Iris pigment epithelial cell (primary cell): ENCODE measurements at regions not wholly inside any gene's neighbourhood (a gene's known extent, or its start where the extent isn't known, plus 50 kb on each side); places are given as distances from the start of the nearest gene placed in this dataset.
A peak's percentile ranks its signal among the peaks of the same experiment; 100 is the strongest.

Source experiments
- DNase-seq: peaks from one replicate; pipeline ENCODE4 v3.0.0-alpha.2; 2011; ENCODE audit warnings: low read depth

DNA sequence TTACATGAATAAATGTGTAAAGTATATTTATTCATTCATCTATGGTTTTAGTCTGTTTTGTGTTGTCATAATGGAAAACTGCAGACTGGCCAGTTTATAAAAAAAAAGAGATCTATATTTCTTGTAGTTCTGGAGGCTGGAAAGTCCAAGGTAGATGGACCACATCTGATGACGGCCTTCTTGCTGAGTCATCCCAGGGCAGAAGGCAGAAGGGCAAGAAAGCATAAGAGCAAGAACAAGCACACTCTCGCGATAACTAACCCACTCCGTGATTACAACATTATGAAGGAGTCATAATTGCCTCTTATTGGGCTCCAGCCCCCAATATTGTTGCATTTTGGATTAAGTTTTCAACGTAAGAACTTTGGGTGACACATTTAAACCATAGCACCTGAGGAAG, 180.4 kb upstream of the DAB2 start:
- DNase-seq: no peak

DNA sequence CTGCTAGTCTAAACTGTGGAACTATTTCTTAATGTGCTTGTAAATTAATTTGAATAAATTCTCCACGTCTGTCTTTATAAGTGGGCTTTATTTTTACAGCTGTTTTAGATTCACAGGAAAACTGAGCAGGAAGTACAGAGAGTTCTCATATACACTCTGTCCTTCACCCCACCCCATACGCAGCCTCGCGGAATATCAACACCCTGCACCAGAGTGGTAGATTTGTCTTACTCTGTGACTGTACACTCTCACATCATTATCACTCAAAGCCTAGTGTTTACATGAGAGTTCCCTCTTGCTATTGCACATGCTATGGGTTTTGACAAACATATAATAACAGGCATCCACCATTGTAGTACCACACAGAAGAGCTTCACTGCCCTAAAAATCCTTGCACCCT, 179.7 kb upstream of the DAB2 start:
- DNase-seq: peak; percentile 63

DNA sequence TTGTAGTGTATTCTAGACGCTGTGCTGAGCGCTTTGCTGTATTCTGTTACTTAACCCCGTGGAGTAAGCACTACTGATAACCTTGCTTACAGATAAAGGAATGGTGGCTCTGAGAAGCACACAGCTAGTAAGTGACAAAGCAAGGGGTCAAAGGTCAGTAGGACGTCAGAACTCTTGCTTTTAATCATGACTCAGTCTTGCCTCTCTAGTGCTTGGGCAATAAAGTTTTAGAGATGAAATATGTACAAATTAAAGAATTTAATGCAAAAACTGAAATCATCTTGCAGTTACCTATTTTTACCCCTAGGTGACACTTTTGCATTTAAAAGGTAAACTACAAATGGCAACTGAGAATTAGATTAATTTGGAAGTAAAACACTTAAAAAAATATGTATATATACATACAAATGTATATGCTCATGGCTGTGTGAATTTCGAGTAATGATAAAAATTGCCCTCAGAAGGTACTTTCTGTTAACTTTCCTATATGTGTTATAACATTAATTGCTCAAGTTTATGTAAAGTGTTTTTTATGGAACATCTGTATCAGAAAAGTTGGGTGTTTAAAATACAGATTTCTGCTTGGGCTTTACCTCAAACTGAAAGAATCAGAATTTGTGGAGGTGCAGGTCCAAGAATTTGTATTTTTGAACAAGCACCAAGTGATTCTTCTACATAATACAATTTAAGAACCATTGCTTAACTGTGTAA, 175.1 kb upstream of the DAB2 start:
- DNase-seq: peak; percentile 90

DNA sequence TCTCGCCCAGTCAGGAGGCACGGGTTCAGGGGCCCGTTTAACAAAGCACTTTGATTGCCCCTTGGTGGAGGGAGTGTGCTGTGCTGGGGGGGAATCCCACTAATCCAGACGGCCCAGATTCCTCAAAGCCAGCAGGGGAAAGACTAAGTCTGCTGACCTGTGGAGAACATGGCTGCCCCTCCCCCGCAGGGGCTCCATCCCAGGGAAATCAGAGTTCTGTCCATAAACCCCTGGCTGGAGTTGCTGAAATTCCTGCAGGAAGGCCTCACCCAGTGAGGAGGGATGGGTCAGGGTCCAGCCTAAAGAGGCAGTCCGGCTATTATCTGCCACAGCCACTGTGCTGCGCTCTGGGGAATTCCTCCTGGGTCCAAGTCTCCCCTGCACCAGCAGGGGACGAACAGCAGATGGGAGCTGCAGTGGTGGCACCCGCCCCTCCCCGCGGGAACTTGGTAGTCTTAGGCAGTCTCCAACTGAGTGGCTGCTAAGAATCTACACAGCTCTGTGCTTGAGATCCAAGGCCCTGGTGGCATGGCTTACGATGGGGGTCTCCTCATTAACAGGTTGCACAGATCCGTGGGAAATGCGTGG, 174.0 kb upstream of the DAB2 start:
- DNase-seq: no peak

DNA sequence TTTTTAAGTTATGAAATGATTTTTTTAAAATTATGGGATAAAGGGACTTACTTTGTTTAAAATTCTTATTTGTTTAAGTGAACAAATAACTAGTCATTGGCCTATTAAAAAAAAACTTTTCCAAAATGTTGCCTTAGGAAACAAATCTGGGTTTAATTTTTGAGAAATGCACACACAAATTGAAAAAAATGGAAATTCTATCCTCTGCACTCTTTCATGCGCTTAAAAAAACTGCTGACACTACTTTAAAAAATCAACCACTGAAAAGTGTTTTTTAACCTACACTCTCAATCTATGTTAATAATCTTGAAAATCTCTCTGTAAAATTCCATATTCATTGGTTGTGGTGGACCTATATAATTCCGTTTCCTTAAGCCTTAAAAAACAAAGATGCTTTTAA, 163.4 kb upstream of the DAB2 start:
- DNase-seq: no peak

DNA sequence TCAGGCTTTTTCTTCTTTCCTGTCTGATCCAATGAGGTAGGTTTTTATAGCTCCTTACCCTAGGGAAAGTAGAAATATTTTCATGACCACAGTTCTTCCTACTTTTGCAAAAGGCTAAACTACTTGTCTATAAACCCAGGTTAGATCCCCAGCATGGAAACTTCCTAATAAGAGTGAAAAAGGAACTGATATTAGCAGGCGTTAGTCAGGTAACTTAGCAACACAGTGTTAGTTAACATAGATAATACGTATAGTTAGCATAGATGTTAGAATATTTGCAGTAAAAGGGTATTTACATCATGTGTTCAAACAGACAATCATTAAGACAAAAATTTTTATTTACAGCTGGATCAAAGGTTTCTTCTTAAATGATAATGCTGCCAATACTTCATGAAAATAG, 162.9 kb upstream of the DAB2 start:
- no peak for DNase-seq

DNA sequence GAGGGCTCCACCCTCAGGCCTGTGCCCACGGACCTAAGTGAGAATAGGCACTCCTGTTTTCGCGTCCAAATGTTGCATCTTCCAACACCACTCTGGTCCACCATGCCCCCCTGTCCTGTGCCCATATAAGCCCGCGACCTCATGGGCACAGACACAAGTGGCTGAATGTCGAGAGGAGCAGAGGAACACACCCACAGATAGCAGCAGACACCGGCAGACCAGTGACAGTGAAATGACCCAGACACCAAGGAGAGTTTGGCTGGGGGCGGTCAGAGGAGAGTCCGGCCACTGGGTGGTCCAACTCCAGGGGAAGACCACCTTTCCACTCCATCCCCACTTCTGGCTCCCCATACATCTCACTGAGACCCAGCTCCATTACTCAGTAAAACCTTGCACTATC, 161.4 kb upstream of the DAB2 start:
- no peak for DNase-seq

DNA sequence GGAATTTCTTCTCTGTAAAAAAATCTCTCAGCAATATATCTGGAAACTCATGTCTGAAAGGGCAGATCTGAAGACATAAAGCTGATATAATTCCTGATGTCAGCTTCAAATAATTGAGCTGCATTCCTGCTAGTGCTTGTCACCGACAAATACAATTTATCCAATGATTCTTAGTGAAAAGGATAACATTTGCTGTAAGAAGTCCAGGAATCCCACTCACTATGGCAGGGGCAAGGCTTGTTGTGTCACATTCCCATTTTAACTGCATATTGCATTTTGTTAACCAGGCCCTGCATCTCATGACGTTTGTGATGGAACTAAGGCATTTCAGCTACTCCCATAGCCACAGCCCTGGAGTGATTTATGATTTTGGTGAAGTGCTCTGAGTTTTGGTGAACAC, 160.1 kb upstream of the DAB2 start:
- DNase-seq: peak; percentile 56

DNA sequence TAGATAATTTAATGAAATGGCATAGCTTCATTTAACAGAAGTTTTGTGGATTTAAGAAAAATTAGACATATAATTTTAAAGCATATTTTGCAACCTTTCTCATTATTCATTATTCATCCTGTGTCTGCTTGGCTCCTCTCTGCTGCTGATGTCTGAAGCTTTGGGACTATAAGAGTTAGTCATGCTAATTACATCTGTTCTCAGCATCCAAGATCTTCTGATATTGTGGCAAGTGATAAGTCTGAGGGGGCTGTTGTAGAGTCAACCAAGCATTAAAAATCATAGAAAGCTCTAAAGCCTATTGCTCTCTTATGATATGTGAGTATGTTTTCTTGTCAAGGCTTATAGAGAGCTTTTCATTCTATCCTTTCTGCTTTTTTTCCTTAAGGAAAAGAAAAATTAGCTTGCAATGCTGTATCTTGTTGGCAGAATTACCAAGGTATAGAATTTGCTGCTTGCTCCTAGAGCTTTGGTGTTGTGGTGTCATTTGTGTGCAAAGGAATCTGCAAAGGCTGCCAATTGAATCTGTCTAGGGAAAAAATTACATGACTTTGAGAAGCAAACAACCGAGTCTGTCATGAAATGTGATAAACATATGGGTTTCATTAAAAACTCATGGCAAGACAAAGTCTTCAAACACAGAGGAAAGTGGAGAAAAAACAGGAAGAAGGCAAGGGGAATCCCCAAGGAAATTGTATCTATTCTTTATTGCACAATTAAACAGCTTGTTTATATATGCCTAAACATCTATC, 156.1 kb upstream of the DAB2 start:
- DNase-seq: peak; percentile 76

DNA sequence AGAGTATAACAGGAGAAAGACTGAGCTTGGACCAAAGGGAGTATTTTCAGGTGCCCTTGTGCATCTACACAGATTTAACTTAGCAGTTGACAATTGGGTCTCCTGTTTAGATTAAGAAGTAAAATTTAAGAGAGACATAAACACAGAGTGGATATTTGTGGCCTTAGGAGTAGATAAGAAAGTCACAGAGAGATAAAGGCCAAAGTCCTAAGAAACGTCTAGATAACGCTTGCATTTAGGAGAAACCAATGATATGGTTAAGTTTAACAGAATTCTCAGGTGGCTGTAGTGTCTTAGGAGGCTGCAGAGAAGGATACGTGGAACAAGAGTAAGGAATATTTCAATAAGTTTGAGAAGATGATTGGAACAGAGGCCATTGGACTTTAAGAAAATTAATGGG, 155.0 kb upstream of the DAB2 start:
- no peak for DNase-seq

DNA sequence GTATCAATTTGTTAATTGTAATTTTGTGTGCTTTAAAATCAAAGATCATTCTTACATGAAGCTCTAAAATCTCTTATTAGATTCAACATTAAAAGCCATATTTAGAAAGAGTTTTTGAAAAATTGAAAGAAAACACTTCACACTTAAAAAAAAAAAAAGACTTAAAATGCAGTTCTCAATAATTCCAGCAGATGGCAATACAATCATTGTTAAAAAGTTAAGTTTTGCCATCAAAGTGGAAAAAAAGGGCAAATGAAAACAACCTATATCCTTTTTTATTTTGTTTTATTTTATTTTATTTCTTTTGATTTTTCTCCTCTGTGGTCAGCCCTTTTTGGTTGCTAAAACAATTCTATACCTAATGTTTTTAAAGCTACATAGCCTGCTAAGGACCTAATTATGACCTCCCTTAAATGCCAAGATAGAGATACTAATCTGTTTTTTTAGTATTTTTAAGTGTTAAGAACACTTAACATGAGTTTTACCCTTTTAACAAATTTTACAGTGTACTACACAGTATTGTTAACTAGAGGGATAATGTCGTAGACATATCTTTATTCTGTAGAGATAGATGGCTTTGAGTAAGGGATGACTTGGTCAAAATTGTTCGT, 154.2 kb upstream of the DAB2 start:
- peak; percentile 28 for DNase-seq

DNA sequence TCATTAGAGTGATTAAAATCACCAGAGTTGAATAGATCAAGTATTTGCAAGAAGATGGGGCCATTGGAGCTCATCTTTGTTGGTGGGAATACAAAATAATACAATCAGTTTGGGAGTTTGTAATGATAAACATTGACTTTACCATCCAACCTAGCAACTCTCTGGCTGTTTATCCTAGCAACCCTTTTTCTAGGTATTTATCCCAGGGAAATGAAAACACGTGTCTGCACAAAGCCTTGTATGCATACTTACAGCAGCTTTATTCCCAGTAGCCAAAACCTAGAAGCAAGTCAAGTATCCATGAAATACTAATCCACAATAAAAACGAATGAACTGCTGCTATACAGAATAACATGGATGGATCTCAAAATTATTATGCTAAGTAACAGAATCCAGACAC, 152.7 kb upstream of the DAB2 start:
- DNase-seq: no peak

DNA sequence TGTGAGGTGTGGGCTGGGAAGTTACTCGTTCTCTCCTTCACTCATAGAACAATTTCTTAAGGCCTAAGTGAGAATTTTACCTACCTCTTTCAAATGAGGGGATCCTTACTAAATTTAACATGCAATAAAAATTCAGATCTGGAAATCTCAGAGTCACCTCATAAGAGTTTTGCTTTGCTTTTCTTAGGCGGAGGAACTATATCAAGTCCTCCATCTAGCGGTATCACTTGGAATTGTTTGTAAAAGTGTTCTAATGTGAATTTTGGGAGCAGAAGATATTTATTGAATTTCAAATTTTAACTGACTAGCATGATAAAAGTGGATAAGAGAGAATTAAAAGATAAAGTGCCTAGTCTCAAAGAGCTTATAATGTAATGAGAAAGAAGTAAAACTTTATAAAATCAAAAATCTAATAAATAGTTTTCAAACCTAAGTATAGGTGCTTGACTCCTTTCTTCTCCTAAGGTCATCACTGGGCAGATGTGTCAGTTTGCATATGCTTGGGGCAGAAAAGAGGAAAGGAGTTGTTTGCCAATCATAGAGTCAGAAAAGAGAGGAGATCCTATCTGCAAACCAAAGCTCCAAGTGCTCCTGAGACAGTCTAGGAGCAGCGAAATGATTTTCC, 145.7 kb upstream of the DAB2 start:
- DNase-seq: peak; percentile 55

DNA sequence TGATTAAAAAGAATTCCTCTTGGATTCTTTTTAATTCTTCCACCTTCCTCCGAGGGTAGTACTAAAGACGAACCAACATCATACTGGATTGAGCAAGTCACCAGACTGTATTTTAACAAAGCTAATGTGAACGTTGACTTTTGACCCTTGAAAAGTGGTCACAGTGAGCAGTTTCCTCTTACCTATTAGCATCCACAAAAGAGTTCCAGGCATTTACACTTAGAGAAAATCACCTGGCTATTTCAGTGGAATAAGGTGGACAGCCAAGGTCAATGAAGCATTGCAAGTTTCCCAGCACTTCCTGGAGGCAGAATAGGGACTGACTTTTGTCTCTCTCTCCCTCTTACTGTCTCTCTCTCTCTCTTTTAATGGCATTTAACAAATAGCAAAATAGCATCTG, 145.1 kb upstream of the DAB2 start:
- no peak for DNase-seq

DNA sequence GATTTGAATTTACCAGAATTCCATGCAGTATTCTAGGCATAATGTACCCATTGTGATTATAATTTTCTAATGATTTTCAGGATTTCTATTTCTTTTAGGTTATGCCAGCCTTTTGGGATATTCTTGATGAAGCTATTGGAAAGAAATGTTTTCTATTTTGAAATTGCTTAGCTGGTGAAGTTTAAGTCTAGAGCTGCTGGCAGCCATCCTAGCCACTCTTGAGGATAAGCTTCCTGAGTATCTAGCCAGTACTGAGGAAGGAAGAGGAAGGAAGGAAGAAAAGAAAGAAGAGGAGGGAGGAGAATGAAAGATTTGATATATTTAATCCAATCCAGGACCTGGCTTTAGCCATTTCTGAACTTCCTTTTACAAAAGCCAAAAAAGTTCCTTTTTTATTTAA, 142.1 kb upstream of the DAB2 start:
- DNase-seq: no peak

DNA sequence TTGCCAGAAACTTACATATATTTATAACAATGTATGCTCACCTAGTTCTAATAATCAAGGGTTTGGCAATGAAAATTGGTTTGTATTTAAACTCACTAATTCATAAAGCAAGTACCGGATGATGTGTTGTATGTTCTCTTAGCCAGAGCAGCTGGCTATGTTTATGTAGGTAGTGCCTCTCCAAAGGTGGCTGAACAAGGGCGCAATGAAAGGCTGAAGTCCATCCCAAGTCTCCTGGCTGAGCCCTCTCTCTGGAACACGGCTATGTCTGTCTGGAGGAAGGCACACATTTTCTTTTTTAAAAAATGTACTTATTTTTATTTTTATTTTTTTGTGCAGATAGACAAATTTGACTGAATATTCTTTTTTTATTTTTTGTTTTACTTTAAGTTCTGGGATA, 141.2 kb upstream of the DAB2 start:
- no peak for DNase-seq

DNA sequence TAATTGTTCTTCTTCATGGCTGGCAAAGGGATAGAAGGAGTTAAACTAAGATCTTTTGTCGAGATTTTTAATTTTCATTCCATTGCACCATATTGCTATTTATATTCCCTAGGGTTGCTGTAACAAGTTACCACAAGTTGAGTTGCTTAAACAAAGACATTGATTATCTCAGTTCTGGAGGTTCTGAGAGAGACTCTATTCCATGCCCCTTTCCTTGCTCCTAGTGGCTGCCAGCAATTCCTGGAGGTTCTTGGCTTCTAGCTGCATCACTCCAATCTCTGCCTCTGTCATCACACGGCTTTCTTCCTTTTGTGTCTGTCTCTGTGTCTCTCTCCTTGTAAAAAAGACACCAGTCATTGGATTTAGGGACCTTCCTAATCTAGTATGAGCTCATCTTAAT, 136.6 kb upstream of the DAB2 start:
- DNase-seq: no peak

DNA sequence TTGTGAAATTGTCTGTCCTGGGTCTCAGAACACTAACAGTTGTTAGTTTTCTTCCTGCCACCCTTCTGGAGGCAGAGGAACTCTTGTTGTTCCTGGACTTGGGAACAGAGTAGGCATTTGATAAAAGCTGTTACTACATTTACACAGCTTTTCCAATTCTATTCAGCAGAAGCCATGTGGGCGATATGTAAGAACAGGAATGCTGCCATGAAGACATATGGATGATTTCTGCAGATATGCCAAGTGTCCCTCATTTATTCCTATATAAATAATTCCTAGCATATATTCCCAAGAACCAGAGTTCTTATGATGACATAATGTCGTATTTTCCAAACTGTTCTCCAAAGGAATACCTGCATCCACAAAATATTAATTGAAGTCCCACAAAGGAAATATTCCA, 135.9 kb upstream of the DAB2 start:
- no peak for DNase-seq

DNA sequence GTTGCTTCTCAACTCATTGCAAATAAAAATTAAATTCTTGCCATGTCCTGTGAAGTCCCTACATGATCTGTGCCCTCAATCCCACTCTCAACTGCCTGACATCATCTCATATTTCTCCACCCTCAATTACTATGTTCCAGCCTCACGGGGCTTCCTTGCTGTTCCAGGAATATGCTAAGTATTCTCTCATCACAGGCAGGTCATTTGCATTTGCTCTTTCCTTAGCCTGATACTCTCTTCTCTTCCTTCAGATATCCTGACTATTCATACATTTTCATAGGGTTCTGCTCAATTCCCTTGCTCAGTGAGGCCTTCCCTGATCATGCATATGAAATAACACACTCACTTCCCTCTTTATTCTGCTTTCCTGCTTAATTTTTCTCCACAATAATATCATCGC, 135.1 kb upstream of the DAB2 start:
- no peak for DNase-seq

DNA sequence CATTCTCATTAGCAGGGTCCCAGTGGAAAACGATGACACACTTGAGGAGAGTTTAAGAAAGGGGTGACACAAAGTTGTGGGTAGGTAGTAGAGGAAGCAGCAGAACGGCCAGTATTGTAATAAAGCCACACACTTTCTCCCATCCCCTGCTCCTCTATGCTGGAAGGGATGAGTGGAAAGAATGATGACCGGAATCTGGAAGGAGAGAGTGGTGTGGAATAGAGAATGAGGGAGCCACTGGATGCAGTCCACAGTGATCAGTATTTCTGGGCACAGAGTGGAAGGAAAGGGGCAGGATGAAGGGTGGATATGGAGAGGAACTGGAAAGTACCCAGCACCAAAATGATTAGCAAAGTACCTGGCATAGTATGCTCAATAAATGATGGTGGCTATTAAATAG, 133.8 kb upstream of the DAB2 start:
- no peak for DNase-seq

DNA sequence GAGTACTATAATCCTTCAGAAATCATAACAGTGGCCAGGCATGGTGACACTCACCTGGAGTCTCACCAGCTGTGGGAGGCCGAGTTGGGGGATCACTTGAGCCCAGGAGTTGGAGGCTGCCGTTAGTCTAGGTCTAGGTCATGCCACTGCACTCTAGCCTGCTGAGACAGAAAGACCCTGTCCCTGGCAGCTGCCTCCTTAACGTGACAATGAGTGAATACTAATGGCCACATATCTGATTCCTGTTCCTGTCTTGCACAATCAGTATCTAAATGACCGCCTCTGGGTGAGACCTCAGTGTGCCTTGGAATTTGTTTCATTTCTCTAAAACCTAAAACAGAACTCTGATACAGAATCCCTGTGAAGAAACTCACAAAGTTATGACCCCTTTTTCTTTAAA, 131.0 kb upstream of the DAB2 start:
- no peak for DNase-seq

DNA sequence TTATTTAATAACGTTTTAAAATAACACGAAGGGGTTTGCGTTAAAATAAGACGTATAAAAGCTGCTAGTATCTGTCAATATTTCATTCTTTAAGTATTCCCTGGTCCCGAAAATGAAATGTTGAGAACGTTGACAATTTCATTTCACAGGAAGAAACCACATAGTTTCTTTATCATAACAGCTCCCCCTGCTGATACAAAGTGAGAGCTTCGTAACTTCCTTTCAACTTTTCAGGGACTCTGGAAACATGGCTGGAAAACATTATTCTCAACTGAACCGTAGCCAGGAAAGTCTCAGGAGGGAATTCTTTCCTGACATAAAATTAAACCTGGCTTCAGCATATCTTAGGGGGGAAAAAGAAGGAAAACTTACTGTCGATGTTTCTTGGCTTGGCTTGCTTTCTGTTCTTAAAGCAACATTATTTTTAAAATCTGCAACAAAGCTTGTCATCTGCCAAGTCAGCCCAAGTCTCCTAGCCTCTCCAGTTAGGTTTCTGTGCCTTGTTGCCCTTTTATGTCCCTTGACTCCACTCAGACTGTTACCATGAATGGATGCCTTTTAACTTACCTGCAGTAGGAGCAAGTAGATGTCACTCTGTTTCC, 122.9 kb upstream of the DAB2 start:
- peak; percentile 65 for DNase-seq
